Left lung (tissue), 4 donors: ENCODE measurements at regions not wholly inside any gene's neighbourhood (a gene's known extent, or its start where the extent isn't known, plus 50 kb on each side); places are given as distances from the start of the nearest gene placed in this dataset.

ENCODE experiments used
- ATAC-seq: fragments of 200-7000 bp; cut with Tn5 transposase; one replicate; pipeline ENCODE4 v1.9.1; 2020; ENCODE audit warnings: moderate library complexity
- DNase-seq, 4 donors: peaks; one replicate each; pipeline ENCODE4 v3.0.0-alpha.2; 2013 to 2020
- H3K27ac ChIP-seq, 2 donors: fragments of 200-600 bp; sonication (generic) in 1 of 2; one replicate each; pipeline versions ENCODE4 v1.5.0 to v1.8.0; 2020 to 2021
- H3K27me3 ChIP-seq, 2 donors: fragments of 200-600 bp; sonication (generic) in 1 of 2; one replicate each; pipeline versions ENCODE4 v1.5.0 to v1.8.0; 2020 to 2021
- H3K36me3 ChIP-seq, 2 donors: fragments of 200-600 bp; sonication (generic) in 1 of 2; one replicate each; pipeline versions ENCODE4 v1.5.0 to v1.8.0; 2020 to 2021
- H3K4me1 ChIP-seq, 2 donors: fragments of 200-600 bp; one replicate each; pipeline ENCODE4 v1.8.0; 2021
- H3K4me3 ChIP-seq, 2 donors: fragments of 200-600 bp; sonication (generic) in 1 of 2; one replicate each; pipeline versions ENCODE4 v1.5.0 to v1.8.0; 2020 to 2021; ENCODE audit warnings: mild to moderate bottlenecking in 1 of 2
- H3K9me3 ChIP-seq, 2 donors: fragments of 200-600 bp; sonication (generic) in 1 of 2; one replicate each; pipeline versions ENCODE4 v1.5.0 to v1.8.0; 2020 to 2021
- CTCF ChIP-seq, 2 donors: fragments of 200-600 bp; sonication (generic) in 1 of 2; IDR thresholded peaks; one replicate each; pipeline versions ENCODE4 v1.5.0 to v1.8.0; 2021; ENCODE audit warnings: antibody characterized with exemption in 2 of 2
- intact Hi-C, 2 donors: fragments of 100-400 bp; cut with DNase I; formaldehyde crosslinking; loops; one replicate each; pipeline versions ENCODE4 v1.11.2 to v1.14.2; 2022
- donor health status: DM: no; HTN: yes; CAD: no.
- donor health status: DM: no; HTN: no; CAD: no.

GRCh38 chr16:73275448-73275847 is 227.5 kb upstream of the ZFHX3 start:
- DNase-seq (no peak), ATAC-seq (no peak)
- H3K9me3 ChIP-seq: no peaks in the 10 kb centered on the region
- intact Hi-C loops: no loop called here
- H3K27ac ChIP-seq: no peak overlapping the region
- H3K27me3 ChIP-seq: no peaks in the 10 kb centered on the region
- H3K4me1 ChIP-seq: no peaks in the 10 kb centered on the region
- H3K4me3 ChIP-seq: no peak overlapping the region
- no peaks in the 10 kb centered on the region for H3K36me3 ChIP-seq
- no peak for TF ChIP-seq CTCF (IDR thresholded peaks at IDR 0.05)

GRCh38 chr16:73275024-73275423 is 227.1 kb upstream of the ZFHX3 start:
- no peak for TF ChIP-seq CTCF (IDR thresholded peaks at IDR 0.05)
- ATAC-seq: no peak
- H3K9me3 ChIP-seq: no peaks in the 10 kb centered on the region

GRCh38 chr16:73274140-73274539 is 226.2 kb upstream of the ZFHX3 start:
- DNase-seq (no peak), ATAC-seq (no peak)
- H3K4me1 ChIP-seq: no peaks in the 10 kb centered on the region
- H3K27me3 ChIP-seq: no peaks in the 10 kb centered on the region
- H3K9me3 ChIP-seq: no peaks in the 10 kb centered on the region
- H3K36me3 ChIP-seq: no peaks in the 10 kb centered on the region
- intact Hi-C loops: no loop called here
- no peak for TF ChIP-seq CTCF (IDR thresholded peaks at IDR 0.05)
- no peak overlapping the region for H3K4me3 ChIP-seq
- H3K27ac ChIP-seq: no peak overlapping the region

More at GRCh38 chr16:73275024-73275423, 227.1 kb upstream of the ZFHX3 start:
- H3K4me3 ChIP-seq: no peak overlapping the region
- H3K27ac ChIP-seq: no peak overlapping the region
- no peaks in the 10 kb centered on the region for H3K27me3 ChIP-seq
- no peaks in the 10 kb centered on the region for H3K4me1 ChIP-seq
- intact Hi-C loops: no loop called here
- H3K36me3 ChIP-seq: no peaks in the 10 kb centered on the region
- DNase-seq: no peak

DNA sequence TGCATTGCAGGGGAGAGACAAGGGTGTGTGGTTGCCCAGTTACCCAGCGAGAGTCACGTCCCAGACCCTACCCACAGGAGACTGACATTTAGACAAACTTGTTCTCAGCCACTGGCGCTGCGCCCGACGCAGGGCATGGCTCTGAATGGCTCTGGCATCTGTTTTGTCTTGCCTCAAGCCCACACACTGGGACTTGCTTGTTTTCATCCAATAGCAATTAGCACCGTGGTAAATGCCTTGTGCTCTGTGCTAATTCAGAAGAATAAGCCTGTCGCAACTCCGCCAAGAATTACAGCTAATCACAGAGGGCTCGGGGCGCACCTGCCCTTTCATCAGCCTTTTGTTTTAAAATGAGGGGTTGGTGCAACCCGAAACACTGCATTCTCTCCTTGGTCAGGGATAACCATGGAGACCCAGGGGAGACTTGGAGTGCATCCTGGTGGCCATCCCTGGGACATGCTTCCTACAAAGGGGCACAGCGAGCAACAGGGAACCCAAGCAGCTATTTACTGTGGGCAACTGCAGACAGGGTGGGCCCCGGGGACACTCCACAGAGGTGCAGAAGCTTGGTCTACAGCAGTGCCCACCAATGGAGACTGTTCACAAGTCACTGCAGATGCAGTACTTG is 220.6 kb upstream of the ZFHX3 start:
- no peak overlapping the region for H3K27ac ChIP-seq
- H3K9me3 ChIP-seq: peaks cover 0 to 1% of the 10 kb centered on the region in 2 donors
- no peak overlapping the region for H3K4me3 ChIP-seq
- H3K27me3 ChIP-seq: no peaks in the 10 kb centered on the region
- DNase-seq (no peak), ATAC-seq (no peak)
- no peaks in the 10 kb centered on the region for H3K36me3 ChIP-seq
- H3K4me1 ChIP-seq: no peaks in the 10 kb centered on the region
- TF ChIP-seq CTCF (IDR thresholded peaks at IDR 0.05): no peak
- intact Hi-C loops: no loop called here

- Histone ChIP-seq H3K4me1 (no peaks in the 10 kb centered on the region), H3K4me3 (no peak overlapping the region), H3K27ac (no peak overlapping the region), H3K27me3 (no peaks in the 10 kb centered on the region), H3K9me3 (peaks cover 0 to 1% of the 10 kb centered on the region in 2 donors), H3K36me3 (no peaks in the 10 kb centered on the region)
- intact Hi-C loops: no loop called here
- no peak for DNase-seq
- TF ChIP-seq CTCF (IDR thresholded peaks at IDR 0.05): no peak
- ATAC-seq: no peak
Measured at GRCh38 chr16:73265935-73266334, 218.0 kb upstream of the ZFHX3 start.
